ENCODE measurements at regions not wholly inside any gene's neighbourhood (a gene's known extent, or its start where the extent isn't known, plus 50 kb on each side); places are given as distances from the start of the nearest gene placed in this dataset.

DNA sequence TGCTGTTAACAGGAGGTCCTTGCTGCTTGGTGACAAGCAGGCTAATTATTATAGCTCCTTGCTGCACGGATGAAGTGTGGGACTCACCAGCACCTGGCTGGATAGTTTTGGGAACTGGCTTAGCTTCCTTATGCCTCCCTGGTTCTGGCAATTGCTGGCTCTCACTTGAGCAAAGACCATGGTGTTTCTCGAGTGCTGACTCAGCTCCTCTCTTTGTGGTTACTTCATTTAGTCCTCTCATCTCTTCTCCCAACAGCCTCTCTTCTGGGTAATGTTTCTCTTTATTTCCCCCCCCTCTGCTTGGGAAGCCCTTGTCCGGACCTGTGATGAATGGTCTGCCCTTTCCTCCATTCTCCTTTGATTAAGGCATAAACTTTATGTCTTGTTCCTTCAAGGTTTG, 100.4 kb downstream of the CBLL2 start:
- no peak for TF ChIP-seq CTCF (IDR thresholded peaks at IDR 0.05; ENCODE audit: borderline replicate concordance)
- no peak overlapping the region for H3K4me3 ChIP-seq
- intact Hi-C loops (cut with micrococcal nuclease), result no loop called here
- DNase-seq, result no peak
- no peak overlapping the region for H3K27ac ChIP-seq (replicated peaks)
- no peaks in the 10 kb centered on the region for H3K36me3 ChIP-seq
- H3K27me3 ChIP-seq (ENCODE audit: low read depth), result no peaks in the 10 kb centered on the region
- H3K9me3 ChIP-seq (replicated peaks), result no peaks in the 10 kb centered on the region
- no peaks in the 10 kb centered on the region for H3K4me1 ChIP-seq

- no peaks in the 10 kb centered on the region for H3K9me3 ChIP-seq (replicated peaks)
- H3K4me3 ChIP-seq, result no peak overlapping the region
- no peak for DNase-seq
- H3K4me1 ChIP-seq, result no peaks in the 10 kb centered on the region
- H3K27me3 ChIP-seq (ENCODE audit: low read depth), result no peaks in the 10 kb centered on the region
- intact Hi-C loops (cut with micrococcal nuclease), result no loop called here
- no peaks in the 10 kb centered on the region for H3K36me3 ChIP-seq
- TF ChIP-seq CTCF (IDR thresholded peaks at IDR 0.05; ENCODE audit: borderline replicate concordance), result no peak
- no peak overlapping the region for H3K27ac ChIP-seq (replicated peaks)
Measured at GRCh38 chrX:22373766-22374165, 101.1 kb downstream of the CBLL2 start.

DNA sequence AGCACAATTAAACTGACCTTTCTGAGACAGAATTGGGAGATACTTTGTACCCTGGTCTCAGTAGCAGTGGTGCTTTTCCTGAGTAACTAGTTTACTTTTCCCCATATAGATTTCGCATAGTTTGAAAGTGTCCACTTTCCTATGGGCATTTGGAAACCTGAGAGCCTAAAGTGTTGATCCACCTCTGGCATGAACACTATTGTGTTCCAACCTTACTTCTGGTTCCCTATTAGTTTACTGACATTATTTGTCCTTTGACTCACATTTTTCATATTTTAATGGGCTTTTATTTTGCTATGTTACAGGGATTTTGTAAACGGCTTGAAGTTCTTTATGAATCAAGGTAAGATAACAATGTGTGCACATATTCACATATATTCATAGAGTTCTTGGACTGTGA, 103.7 kb downstream of the CBLL2 start:
- Histone ChIP-seq H3K27ac (replicated peaks) (no peak overlapping the region), H3K36me3 (no peaks in the 10 kb centered on the region), H3K4me3 (no peak overlapping the region), H3K9me3 (replicated peaks) (no peaks in the 10 kb centered on the region), H3K27me3 (ENCODE audit: low read depth) (no peaks in the 10 kb centered on the region), H3K4me1 (no peaks in the 10 kb centered on the region)
- intact Hi-C loops (cut with micrococcal nuclease), result no loop called here
- DNase-seq, result no peak
- no peak for TF ChIP-seq CTCF (IDR thresholded peaks at IDR 0.05; ENCODE audit: borderline replicate concordance)

DNA sequence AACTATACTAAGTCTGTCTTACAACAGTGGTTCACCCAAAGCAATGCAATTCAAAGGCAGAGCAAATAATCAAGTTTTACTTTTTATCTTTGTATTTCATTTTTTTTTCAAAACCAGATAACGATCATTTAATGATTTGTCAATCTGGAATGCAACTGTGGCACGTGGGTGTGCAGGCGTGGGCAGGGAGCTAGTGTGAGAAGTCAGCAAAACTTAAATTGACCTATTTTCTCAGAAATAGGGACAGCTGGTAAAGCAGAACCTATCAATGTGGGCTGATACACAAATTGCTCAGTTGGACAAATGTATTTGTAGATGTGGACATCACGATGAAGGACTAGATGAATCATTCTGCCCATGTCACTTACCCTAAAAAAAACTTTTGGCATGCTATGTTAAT, 105.6 kb downstream of the CBLL2 start:
- no peak overlapping the region for H3K4me3 ChIP-seq
- H3K9me3 ChIP-seq (replicated peaks), result peaks cover 6% of the 10 kb centered on the region
- no peak for TF ChIP-seq CTCF (IDR thresholded peaks at IDR 0.05; ENCODE audit: borderline replicate concordance)
- no peaks in the 10 kb centered on the region for H3K36me3 ChIP-seq
- H3K4me1 ChIP-seq, result no peaks in the 10 kb centered on the region
- intact Hi-C loops (cut with micrococcal nuclease), result no loop called here
- H3K27ac ChIP-seq (replicated peaks), result no peak overlapping the region
- H3K27me3 ChIP-seq (ENCODE audit: low read depth), result no peaks in the 10 kb centered on the region
- no peak for DNase-seq

- Histone ChIP-seq H3K4me3 (no peak overlapping the region), H3K36me3 (no peaks in the 10 kb centered on the region), H3K27ac (replicated peaks) (no peak overlapping the region), H3K9me3 (replicated peaks) (peaks cover 6% of the 10 kb centered on the region), H3K4me1 (no peaks in the 10 kb centered on the region), H3K27me3 (ENCODE audit: low read depth) (no peaks in the 10 kb centered on the region)
- DNase-seq, result no peak
- intact Hi-C loops (cut with micrococcal nuclease), result no loop called here
- TF ChIP-seq CTCF (IDR thresholded peaks at IDR 0.05; ENCODE audit: borderline replicate concordance), result no peak
Measured at GRCh38 chrX:22383988-22384387, 111.3 kb downstream of the CBLL2 start.
